Esophagus squamous epithelium (tissue), 5 donors: ENCODE measurements at regions not wholly inside any gene's neighbourhood (a gene's known extent, or its start where the extent isn't known, plus 50 kb on each side); places are given as distances from the start of the nearest gene placed in this dataset.

ENCODE experiments used
- DNase-seq: peaks from one replicate; lab custom pipeline; 2025; lab: John Stamatoyannopoulos, UW
- H3K27ac ChIP-seq, 4 donors: fragments of 200-600 bp; sonication (generic); one replicate each; pipeline ENCODE4 v1.5.1; 2016 to 2019; ENCODE audit warnings: mild to moderate bottlenecking in 1 of 4
- H3K27me3 ChIP-seq, 4 donors: fragments of 200-600 bp; sonication (generic); 1 replicate in 3 of 4; 2 replicates in 1 of 4; pipeline versions ENCODE4 v1.5.1 to v1.6.0; 2017 to 2021; ENCODE audit warnings: antibody characterized with exemption in 1 of 4
- H3K36me3 ChIP-seq, 3 donors: fragments of 200-600 bp; sonication (generic); one replicate each; pipeline ENCODE4 v1.5.1; 2016 to 2019
- H3K4me1 ChIP-seq, 3 donors: fragments of 200-600 bp; sonication (generic); one replicate each; pipeline ENCODE4 v1.5.1; 2017 to 2019
- H3K4me3 ChIP-seq, 4 donors: fragments of 200-600 bp; sonication (generic); 1 replicate in 3 of 4; 2 replicates in 1 of 4; pipeline ENCODE4 v1.5.1; 2016 to 2019; ENCODE audit warnings: mild to moderate bottlenecking in 2 of 4, moderate library complexity in 1 of 4
- H3K9me3 ChIP-seq, 3 donors: fragments of 200-600 bp; sonication (generic); one replicate each; pipeline ENCODE4 v1.5.1; 2016 to 2019
- POLR2A ChIP-seq, 4 donors: fragments of 450-650 bp; IDR thresholded peaks; one replicate each; pipeline ENCODE4 v1.6.1; 2017; ENCODE audit warnings: antibody characterized with exemption in 4 of 4, mild to moderate bottlenecking in 4 of 4, moderate library complexity in 3 of 4
- WGBS, 2 donors: methylation state at CpG; one replicate each; pipeline ENCODE4 v1.1.5; 2018; 5-methylcytosine and 5-hydroxymethylcytosine counted together
- intact Hi-C: fragments of 100-400 bp; cut with DNase I; formaldehyde crosslinking; loops from one replicate; pipeline ENCODE4 v1.15.0; 2022
- TF ChIP-seq, protein P1 (sequence below), 6 experiments: fragments of 450-650 bp in 4 of 6; fragments of 200-600 bp in 2 of 6; sonication (generic) in 2 of 6; IDR thresholded peaks; one replicate each; pipeline ENCODE4 v1.5.1; 2016 to 2019; ENCODE audit warnings: antibody characterized with exemption in 6 of 6, mild to moderate bottlenecking in 4 of 6, moderate library complexity in 4 of 6
- donor health status: DM: yes; HTN: yes; CAD: no.

DNA sequence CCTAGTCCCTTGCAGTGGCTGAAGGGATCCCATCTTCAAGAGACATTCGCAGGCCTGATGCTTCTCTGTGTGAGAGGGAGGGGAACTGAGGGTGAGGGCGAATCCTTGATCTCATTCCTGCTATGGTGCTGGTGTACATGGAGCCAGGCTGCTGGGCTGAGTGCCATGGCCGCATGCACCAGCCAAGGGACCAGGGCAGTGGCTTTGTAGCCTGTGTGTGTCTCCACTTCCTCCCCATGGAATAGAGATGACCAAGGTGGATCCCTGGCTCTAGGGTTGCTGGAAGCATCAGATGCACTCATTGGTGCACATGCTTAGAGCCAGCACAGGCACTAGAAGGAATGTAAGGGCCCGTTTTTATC is 195.0 kb downstream of the FOXL1 start:
- H3K27ac ChIP-seq, result no peak overlapping the region
- H3K36me3 ChIP-seq, result no peaks in the 10 kb centered on the region
- H3K27me3 ChIP-seq, result peaks cover 0 to 86% (median 0%) of the 10 kb centered on the region in 4 donors
- TF ChIP-seq, protein P1, sequence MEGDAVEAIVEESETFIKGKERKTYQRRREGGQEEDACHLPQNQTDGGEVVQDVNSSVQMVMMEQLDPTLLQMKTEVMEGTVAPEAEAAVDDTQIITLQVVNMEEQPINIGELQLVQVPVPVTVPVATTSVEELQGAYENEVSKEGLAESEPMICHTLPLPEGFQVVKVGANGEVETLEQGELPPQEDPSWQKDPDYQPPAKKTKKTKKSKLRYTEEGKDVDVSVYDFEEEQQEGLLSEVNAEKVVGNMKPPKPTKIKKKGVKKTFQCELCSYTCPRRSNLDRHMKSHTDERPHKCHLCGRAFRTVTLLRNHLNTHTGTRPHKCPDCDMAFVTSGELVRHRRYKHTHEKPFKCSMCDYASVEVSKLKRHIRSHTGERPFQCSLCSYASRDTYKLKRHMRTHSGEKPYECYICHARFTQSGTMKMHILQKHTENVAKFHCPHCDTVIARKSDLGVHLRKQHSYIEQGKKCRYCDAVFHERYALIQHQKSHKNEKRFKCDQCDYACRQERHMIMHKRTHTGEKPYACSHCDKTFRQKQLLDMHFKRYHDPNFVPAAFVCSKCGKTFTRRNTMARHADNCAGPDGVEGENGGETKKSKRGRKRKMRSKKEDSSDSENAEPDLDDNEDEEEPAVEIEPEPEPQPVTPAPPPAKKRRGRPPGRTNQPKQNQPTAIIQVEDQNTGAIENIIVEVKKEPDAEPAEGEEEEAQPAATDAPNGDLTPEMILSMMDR (IDR thresholded peaks at IDR 0.05), result no peak
- TF ChIP-seq POLR2A (IDR thresholded peaks at IDR 0.05), result no peak
- WGBS, 2 donors, result 0 to 40% methylated on average over 1 to 2 of the region's 4 CpGs
- intact Hi-C loops, result no loop called here
- H3K9me3 ChIP-seq, result no peaks in the 10 kb centered on the region
- no peaks in the 10 kb centered on the region for H3K4me1 ChIP-seq
- DNase-seq, result no peak
- no peak overlapping the region for H3K4me3 ChIP-seq

DNA sequence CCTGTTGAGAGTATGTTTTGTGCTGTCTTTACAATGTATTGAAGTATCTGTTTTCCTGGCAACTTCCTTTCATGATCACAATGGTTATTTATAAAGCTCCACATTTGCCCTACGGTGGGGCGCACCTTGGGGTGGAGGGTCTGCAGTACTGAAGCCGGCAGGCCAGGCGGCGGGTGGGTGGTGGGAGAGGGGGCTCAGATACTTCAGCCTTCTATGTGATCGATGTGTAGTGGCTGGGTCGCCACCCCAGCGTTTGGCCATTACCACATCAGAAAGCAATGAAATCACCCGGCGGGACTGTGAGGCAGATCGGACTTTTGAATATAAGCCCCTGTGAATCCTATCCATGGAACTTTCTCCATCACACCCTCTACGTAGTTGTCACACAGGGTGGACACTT is 196.6 kb downstream of the FOXL1 start:
- DNase-seq, result no peak
- intact Hi-C loops, result no loop called here
- Histone ChIP-seq H3K36me3 (no peaks in the 10 kb centered on the region), H3K9me3 (no peaks in the 10 kb centered on the region), H3K27me3 (peaks cover 0 to 86% (median 0%) of the 10 kb centered on the region in 4 donors), H3K27ac (no peak overlapping the region), H3K4me1 (no peaks in the 10 kb centered on the region), H3K4me3 (no peak overlapping the region)
- TF ChIP-seq POLR2A (IDR thresholded peaks at IDR 0.05), result no peak
- TF ChIP-seq, protein P1 (IDR thresholded peaks at IDR 0.05), result no peak
- 82 to 89% methylated on average over 9 to 12 of the region's 12 CpGs for WGBS, 2 donors

DNA sequence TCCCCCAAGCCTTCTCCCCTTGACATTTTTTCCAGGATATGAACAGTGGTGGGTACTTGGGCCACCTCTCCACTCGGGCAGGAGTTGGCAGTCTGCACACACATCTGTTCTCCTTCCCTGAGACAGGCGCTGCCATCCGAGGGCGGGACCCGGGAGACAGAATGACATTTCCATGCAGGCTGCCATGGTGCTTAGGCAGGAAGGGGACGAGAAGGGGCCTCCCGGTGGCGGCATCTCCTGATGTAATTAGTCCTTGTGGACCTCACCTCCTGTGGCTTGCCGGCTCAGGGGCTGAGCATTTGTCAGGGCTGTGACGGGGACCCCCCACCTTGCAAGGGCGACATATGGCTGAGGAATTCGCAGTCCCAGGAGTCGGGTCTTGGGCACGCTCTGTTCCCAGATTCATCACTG is 197.2 kb downstream of the FOXL1 start:
- Histone ChIP-seq H3K27me3 (peaks cover 0 to 86% (median 0%) of the 10 kb centered on the region in 4 donors), H3K4me3 (no peak overlapping the region), H3K36me3 (no peaks in the 10 kb centered on the region), H3K9me3 (no peaks in the 10 kb centered on the region), H3K27ac (no peak overlapping the region), H3K4me1 (no peaks in the 10 kb centered on the region)
- DNase-seq, result no peak
- TF ChIP-seq, protein P1 (IDR thresholded peaks at IDR 0.05), result no peak
- TF ChIP-seq POLR2A (IDR thresholded peaks at IDR 0.05), result no peak
- intact Hi-C loops, result no loop called here
- 60 to 83% methylated on average over 1 of the region's 14 CpGs for WGBS, 2 donors

DNA sequence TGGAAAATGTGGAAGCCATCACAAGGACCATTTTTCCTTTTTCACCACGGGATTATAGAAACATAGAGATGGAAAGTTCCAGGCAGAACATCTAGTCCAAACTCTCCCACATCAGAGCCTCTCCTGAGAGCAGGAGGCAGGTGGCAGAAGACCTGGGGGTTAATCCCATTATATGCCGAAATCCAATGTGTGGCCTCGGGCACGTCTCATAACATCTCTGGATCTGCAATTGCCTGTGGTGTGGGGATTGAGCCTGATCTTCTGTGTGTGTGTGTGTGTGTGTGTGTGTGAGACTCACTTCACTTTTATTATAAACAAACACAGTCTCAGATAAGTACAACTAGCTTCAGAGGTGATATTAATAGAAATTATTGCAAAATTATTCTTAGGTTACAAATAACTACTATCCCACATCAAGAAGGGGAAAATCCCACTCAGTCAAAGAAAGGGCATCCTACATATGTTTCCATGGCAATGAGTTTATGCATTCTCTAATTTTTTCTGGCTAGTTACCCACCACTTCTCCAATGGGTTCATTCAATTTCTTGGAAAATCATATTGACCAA is 199.1 kb downstream of the FOXL1 start:
- no peak overlapping the region for H3K27ac ChIP-seq
- H3K36me3 ChIP-seq, result no peaks in the 10 kb centered on the region
- TF ChIP-seq, protein P1 (IDR thresholded peaks at IDR 0.05), result no peak
- no peak for TF ChIP-seq POLR2A (IDR thresholded peaks at IDR 0.05)
- H3K9me3 ChIP-seq, result no peaks in the 10 kb centered on the region
- 31 to 54% methylated on average over 2 to 4 of the region's 4 CpGs for whole genome bisulfite sequencing, 2 donors
- intact Hi-C loops, result no loop called here
- H3K27me3 ChIP-seq, result peaks cover 0 to 83% (median 0%) of the 10 kb centered on the region in 4 donors
- no peaks in the 10 kb centered on the region for H3K4me1 ChIP-seq
- no peak overlapping the region for H3K4me3 ChIP-seq
- no peak for DNase-seq

DNA sequence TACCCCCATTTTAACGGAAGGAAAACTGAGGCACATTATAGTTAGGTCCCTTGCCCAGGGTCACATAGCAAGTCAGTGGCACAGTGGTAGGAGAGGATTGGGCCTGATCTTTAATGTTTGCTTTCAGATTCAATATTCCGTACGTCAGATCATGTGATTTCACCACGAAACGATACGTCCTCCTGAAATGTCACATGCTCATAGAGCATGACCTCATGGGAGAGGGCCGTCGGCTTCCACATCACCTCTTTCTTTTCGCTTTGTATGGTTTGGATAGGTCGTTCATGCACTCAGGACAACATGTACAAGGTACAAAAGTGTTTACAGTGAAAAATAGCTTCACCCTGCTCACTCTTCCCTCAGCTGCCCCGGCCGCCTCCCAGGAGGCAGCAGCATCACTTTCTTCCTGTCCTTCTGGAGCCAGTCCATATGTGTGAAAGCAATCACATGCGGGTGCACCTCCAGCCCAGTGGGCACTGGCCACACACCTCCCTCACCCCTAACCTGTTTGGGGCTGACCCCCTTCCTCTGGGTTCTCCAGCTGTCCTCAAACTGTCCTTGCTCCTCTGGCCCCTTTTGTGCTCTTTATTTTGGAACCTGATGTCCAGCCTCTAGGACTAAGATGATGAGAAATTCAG is 199.9 kb downstream of the FOXL1 start:
- no peaks in the 10 kb centered on the region for H3K9me3 ChIP-seq
- intact Hi-C loops, result no loop called here
- no peak for DNase-seq
- H3K4me3 ChIP-seq, result no peak overlapping the region
- no peaks in the 10 kb centered on the region for H3K36me3 ChIP-seq
- H3K27me3 ChIP-seq, result peaks cover 0 to 79% (median 0%) of the 10 kb centered on the region in 4 donors
- H3K4me1 ChIP-seq, result peaks cover 0 to 2% (median 0%) of the 10 kb centered on the region in 3 donors
- 61 to 73% methylated on average over 12 to 13 of the region's 13 CpGs for WGBS, 2 donors
- no peak overlapping the region for H3K27ac ChIP-seq
- TF ChIP-seq POLR2A (IDR thresholded peaks at IDR 0.05), result no peak
- TF ChIP-seq, protein P1 (IDR thresholded peaks at IDR 0.05), result no peak
